GM12864 (cell line): ENCODE measurements at regions not wholly inside any gene's neighbourhood (a gene's known extent, or its start where the extent isn't known, plus 50 kb on each side); places are given as distances from the start of the nearest gene placed in this dataset.
"Not testable (repeated sequence)": the region's sequence is repeated elsewhere in the genome, so short reads cannot be mapped to it uniquely, and the experiment has no call there.

Experiments used
- DNase-seq: peaks from one replicate; pipeline ENCODE4 v3.0.0-alpha.2; 2011; ENCODE audit warnings: low read depth
- H3K4me3 ChIP-seq: 2 replicates; pipeline ENCODE4 v1.5.1; 2011; ENCODE audit warnings: mild to moderate bottlenecking, low read depth, low read length, control low read depth

- not testable (repeated sequence) for DNase-seq, H3K4me3 ChIP-seq
Observed at GRCh38 chr1:149269001-149269702, 165.8 kb upstream of the NBPF9 start.

- not testable (repeated sequence) for H3K4me3 ChIP-seq, DNase-seq
Observed at GRCh38 chr1:149269833-149270232, 166.5 kb upstream of the NBPF9 start.

GRCh38 chr1:149274493-149274892 lies 171.1 kb upstream of the NBPF9 start:
- DNase-seq, H3K4me3 ChIP-seq: not testable (repeated sequence)

GRCh38 chr1:149275802-149276201 lies 172.5 kb upstream of the NBPF9 start:
- not testable (repeated sequence) for DNase-seq, H3K4me3 ChIP-seq

DNA sequence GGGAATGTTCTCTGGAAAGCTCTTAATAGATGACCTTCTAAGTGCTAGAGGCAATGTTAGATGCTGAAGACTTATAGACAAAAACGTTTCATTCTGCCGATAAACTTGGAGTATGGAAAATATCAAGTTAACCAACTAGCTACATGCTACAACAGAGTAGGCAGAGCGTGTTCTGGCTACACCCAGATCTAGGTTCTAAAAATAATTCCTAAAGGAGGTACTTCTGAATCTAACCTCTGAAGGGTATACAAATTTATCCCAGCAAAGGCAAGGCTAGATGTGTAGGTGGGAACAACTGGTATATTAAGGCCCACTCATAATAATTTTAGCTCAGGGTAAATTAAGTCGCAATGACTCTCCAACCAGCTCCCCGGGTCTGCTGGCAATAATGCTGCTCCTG lies 173.1 kb upstream of the NBPF9 start:
- not testable (repeated sequence) for H3K4me3 ChIP-seq, DNase-seq

DNA sequence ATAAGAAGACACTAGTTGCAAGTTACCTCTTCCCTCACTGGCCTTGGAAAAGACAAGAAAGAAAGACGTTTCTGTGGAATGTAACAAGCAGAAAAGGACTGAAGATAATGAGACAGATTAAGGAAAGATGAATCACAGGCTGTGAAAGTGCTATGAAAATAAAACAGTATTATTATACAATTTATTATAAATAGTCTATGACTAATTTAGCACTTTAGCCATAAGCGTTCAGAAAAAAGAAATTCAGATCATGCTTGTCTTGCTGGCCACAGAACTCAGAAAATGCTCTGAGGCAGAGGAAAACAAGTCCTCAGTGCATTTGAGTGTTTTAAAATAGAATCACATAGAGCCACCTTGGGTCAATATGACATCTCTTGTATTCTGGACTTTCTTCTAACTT lies 174.8 kb upstream of the NBPF9 start:
- DNase-seq, H3K4me3 ChIP-seq: not testable (repeated sequence)

- not testable (repeated sequence) for DNase-seq
Observed at GRCh38 chr1:149279015-149279414, 175.7 kb upstream of the NBPF9 start.

DNA sequence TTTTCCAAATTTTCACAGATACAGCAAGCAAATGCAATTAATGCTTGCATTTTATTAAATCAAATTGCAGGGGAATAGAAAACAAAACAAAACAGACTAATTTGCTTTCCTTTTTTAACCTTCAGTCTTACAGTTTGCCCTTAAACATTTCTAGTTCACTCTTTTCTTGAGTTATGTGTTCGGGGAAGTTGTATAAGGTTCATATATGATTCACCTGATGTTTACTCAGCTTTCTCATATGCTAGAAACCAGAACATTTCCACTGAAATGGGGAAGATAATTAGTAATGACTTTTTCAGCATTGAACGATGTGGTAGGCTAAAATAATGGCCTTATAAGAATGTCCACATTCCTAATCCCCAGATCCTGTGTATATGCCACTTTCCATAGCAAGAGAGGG lies 176.2 kb upstream of the NBPF9 start:
- not testable (repeated sequence) for DNase-seq, H3K4me3 ChIP-seq

More at GRCh38 chr1:149279015-149279414, 175.7 kb upstream of the NBPF9 start:
- not testable (repeated sequence) for H3K4me3 ChIP-seq

- not testable (repeated sequence) for DNase-seq, H3K4me3 ChIP-seq
Observed at GRCh38 chr1:149284773-149285172, 181.4 kb upstream of the NBPF9 start.

GRCh38 chr1:149285205-149285604 lies 181.9 kb upstream of the NBPF9 start:
- DNase-seq, H3K4me3 ChIP-seq: not testable (repeated sequence)

DNA sequence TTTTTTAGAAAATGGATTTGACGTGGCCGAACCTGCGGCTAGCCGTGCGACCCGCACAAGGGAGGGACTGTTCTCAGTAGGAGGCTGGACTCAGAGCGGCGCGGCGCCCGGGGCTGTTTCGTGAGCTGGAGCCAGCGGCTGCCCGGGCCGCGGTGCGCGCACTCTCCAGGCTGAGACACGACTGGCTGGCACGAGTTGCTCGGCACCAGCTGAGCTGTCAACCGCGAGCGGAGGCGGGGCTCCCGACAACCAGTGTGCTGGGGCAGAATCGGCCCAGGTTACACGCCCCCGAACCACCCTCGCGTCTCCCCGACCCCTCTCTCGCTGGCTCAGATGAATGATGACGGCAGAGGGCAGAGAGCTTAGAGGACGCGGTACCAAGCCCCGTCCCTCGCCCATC lies 182.3 kb upstream of the NBPF9 start:
- H3K4me3 ChIP-seq, DNase-seq: not testable (repeated sequence)

- not testable (repeated sequence) for DNase-seq
Observed at GRCh38 chr1:149288580-149288979, 185.2 kb upstream of the NBPF9 start.

GRCh38 chr1:149300478-149301218 lies 174.2 kb upstream of the NBPF19 start:
- not testable (repeated sequence) for DNase-seq, H3K4me3 ChIP-seq

More at GRCh38 chr1:149288580-149288979, 185.2 kb upstream of the NBPF9 start:
- not testable (repeated sequence) for H3K4me3 ChIP-seq

- not testable (repeated sequence) for H3K4me3 ChIP-seq, DNase-seq
Observed at GRCh38 chr1:149301282-149301681, 173.6 kb upstream of the NBPF19 start.

GRCh38 chr1:149304796-149305195 lies 170.0 kb upstream of the NBPF19 start:
- not testable (repeated sequence) for H3K4me3 ChIP-seq, DNase-seq

DNA sequence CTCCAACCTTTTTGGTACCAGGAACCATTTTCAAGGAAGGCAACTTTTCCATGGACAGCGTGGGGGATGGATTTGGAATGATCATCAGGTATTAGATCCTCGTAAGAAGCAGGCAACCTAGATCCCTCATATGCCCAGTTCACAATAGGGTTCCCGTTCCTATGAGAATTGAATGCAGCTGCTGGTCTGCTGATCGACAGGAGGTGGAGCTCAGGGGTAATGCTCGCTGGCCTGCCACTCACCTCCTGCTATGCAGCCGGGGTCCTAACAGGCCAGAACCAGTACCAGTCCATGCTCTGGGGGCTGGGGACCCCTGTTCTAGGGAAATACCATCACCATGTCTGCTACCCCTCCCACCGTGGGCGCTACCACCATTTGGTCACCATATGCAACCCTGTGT lies 167.2 kb upstream of the NBPF19 start:
- not testable (repeated sequence) for H3K4me3 ChIP-seq, DNase-seq

DNA sequence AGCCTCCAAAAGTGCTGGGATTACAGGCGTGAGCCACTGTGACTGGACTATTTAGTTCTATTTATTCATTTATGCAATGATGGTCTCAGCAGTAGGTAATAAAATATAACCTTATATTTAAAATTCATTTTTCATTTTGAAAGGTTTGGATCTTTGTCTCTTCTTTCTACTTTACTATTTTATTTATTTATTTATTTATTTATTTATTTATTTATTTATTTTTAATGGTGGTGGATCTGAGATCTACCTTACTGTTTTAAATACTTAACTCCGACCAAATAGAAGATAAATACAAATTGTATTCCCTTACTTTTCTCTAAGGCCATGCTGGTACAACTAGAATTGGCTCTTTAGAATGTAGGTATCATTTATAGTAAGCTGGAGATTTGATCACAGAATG lies 159.9 kb upstream of the NBPF19 start:
- DNase-seq, H3K4me3 ChIP-seq: not testable (repeated sequence)

- DNase-seq, H3K4me3 ChIP-seq: not testable (repeated sequence)
Observed at GRCh38 chr1:149320971-149321731, 153.7 kb upstream of the NBPF19 start.

GRCh38 chr1:149321732-149322016 lies 153.2 kb upstream of the NBPF19 start:
- H3K4me3 ChIP-seq, DNase-seq: not testable (repeated sequence)

DNA sequence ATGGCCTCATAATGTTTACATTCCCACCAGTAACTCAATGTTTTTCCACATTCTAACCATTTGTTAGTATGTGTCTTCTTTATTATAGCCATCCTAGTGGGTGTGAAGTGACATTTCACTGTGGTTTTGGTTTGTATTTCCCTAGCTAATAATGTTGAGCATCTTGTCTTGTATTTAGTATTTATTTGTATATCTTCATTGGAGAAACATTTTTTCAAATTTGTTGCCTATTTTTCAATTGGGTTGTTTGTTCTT lies 144.8 kb upstream of the NBPF19 start:
- H3K4me3 ChIP-seq, DNase-seq: not testable (repeated sequence)
